ENCODE measurements at regions not wholly inside any gene's neighbourhood (a gene's known extent, or its start where the extent isn't known, plus 50 kb on each side); places are given as distances from the start of the nearest gene placed in this dataset.
"Not testable (repeated sequence)": the region's sequence is repeated elsewhere in the genome, so short reads cannot be mapped to it uniquely, and the experiment has no call there.

- no peaks in the 10 kb centered on the region for H3K4me1 ChIP-seq
- no peak overlapping the region for H3K27ac ChIP-seq
- no peaks in the 10 kb centered on the region for H3K36me3 ChIP-seq
- H3K9me3 ChIP-seq: no peaks in the 10 kb centered on the region
- H3K4me3 ChIP-seq: no peak overlapping the region
- DNase-seq: no peak
- no peaks in the 10 kb centered on the region for H3K27me3 ChIP-seq
- TF ChIP-seq POLR2A (IDR thresholded peaks at IDR 0.05) (no peak), CTCF (IDR thresholded peaks at IDR 0.05) (no peak)
Measured at GRCh38 chr6:84575264-84575663, 189.1 kb downstream of the TBX18 start.

GRCh38 chr6:84569882-84570281, 194.5 kb downstream of the TBX18 start:
- no peaks in the 10 kb centered on the region for H3K9me3 ChIP-seq
- no peaks in the 10 kb centered on the region for H3K4me1 ChIP-seq
- no peak for TF ChIP-seq POLR2A (IDR thresholded peaks at IDR 0.05)
- no peak for TF ChIP-seq CTCF (IDR thresholded peaks at IDR 0.05)
- no peaks in the 10 kb centered on the region for H3K36me3 ChIP-seq
- no peak overlapping the region for H3K27ac ChIP-seq
- DNase-seq: no peak
- no peak overlapping the region for H3K4me3 ChIP-seq
- no peaks in the 10 kb centered on the region for H3K27me3 ChIP-seq

DNA sequence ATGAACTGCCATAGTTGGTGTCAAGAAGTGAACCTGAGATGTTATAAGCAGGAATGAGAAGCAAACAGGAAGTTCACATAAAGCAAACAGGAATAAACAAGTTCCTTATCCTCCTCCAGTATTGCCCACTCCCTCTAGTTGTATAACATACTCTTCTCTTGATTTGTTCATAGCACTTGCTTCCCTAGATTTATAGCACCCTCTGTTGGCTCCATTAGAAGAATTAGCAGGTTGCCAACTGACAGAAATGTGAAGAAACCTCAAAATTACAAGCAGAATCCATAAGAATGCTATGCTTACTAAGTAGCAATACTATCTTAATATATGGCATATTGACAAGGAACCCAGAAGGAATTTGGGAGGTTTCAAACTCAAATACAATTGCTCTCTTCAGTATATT, 195.4 kb downstream of the TBX18 start:
- H3K36me3 ChIP-seq: no peaks in the 10 kb centered on the region
- no peak for DNase-seq
- no peak overlapping the region for H3K4me3 ChIP-seq
- no peaks in the 10 kb centered on the region for H3K9me3 ChIP-seq
- no peaks in the 10 kb centered on the region for H3K27me3 ChIP-seq
- H3K4me1 ChIP-seq: no peaks in the 10 kb centered on the region
- TF ChIP-seq POLR2A (IDR thresholded peaks at IDR 0.05): no peak
- TF ChIP-seq CTCF (IDR thresholded peaks at IDR 0.05): no peak
- no peak overlapping the region for H3K27ac ChIP-seq

GRCh38 chr6:84565718-84566117, 198.7 kb downstream of the TBX18 start:
- H3K4me1 ChIP-seq, DNase-seq, H3K9me3 ChIP-seq, H3K36me3 ChIP-seq, H3K4me3 ChIP-seq, H3K27ac ChIP-seq, H3K27me3 ChIP-seq: not testable (repeated sequence)

- TF ChIP-seq POLR2A (IDR thresholded peaks at IDR 0.05) (no peak), CTCF (IDR thresholded peaks at IDR 0.05) (no peak)
- DNase-seq: no peak
Measured at GRCh38 chr6:84560436-84561390, 203.7 kb downstream of the TBX18 start.

DNA sequence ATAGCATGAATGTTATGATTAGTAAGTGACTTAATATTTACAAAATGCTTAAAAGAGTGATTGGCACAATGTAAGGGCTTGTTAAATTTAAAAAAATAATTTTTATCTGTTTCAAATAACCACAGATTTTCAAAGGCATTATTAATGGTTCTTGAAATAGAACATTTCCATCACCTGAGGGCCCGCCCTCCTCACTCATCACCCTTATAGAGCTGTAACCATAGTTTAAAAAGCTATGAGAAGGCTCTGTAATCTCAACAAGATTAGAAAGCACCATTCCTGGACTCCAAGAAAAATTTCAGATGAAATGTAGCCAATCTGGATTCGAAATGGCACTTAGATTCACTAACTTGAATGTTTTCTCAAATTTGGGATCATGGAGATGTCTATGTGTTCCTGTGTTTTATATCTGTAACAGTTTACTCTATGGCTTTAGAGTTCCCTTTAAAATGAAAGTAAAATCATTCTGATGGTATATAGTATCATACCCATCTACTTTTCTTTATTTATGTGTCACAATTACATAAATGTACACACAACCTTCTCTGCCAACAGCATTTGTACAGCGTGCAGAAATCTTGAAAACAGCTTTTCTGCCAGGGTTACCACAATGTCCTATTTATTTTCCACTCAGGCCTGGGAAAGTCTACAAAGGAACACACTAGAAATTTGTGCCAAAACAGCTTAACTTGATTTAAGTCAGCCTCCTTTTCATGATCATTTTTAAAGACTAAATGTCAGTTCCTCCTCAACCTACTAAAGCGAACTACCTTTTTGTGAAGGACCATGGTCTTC, 207.7 kb downstream of the TBX18 start:
- no peak for DNase-seq
- no peaks in the 10 kb centered on the region for H3K4me1 ChIP-seq
- no peak overlapping the region for H3K4me3 ChIP-seq
- TF ChIP-seq CTCF (IDR thresholded peaks at IDR 0.05) (no peak), POLR2A (IDR thresholded peaks at IDR 0.05) (no peak)
- H3K36me3 ChIP-seq: no peaks in the 10 kb centered on the region
- no peak overlapping the region for H3K27ac ChIP-seq
- H3K9me3 ChIP-seq: no peaks in the 10 kb centered on the region
- no peaks in the 10 kb centered on the region for H3K27me3 ChIP-seq

More at GRCh38 chr6:84560436-84561390, 203.7 kb downstream of the TBX18 start:
- no peak overlapping the region for H3K27ac ChIP-seq
- H3K36me3 ChIP-seq: no peaks in the 10 kb centered on the region
- H3K4me3 ChIP-seq: no peak overlapping the region
- no peaks in the 10 kb centered on the region for H3K4me1 ChIP-seq
- no peaks in the 10 kb centered on the region for H3K9me3 ChIP-seq
- no peaks in the 10 kb centered on the region for H3K27me3 ChIP-seq
